ENCODE measurements at regions not wholly inside any gene's neighbourhood (a gene's known extent, or its start where the extent isn't known, plus 50 kb on each side); places are given as distances from the start of the nearest gene placed in this dataset.

GRCh38 chr18:40013001-40013609 is 1941.9 kb upstream of the PIK3C3 start:
- no peak for DNase-seq

- no peak for DNase-seq
Measured at GRCh38 chr18:40011201-40011600, 1943.8 kb upstream of the PIK3C3 start.

- DNase-seq: no peak
Measured at GRCh38 chr18:40006634-40007033, 1948.4 kb upstream of the PIK3C3 start.

GRCh38 chr18:40004246-40004645 is 1950.8 kb upstream of the PIK3C3 start:
- no peak for DNase-seq

GRCh38 chr18:39998317-39998716 is 1956.7 kb upstream of the PIK3C3 start:
- DNase-seq: no peak

- no peak for DNase-seq
Measured at GRCh38 chr18:39994498-39994897, 1960.5 kb upstream of the PIK3C3 start.

GRCh38 chr18:39991696-39992265 is 1963.3 kb upstream of the PIK3C3 start:
- no peak for DNase-seq

- no peak for DNase-seq
Measured at GRCh38 chr18:39990540-39990939, 1964.5 kb upstream of the PIK3C3 start.

- DNase-seq: no peak
Measured at GRCh38 chr18:39976771-39977170, 1978.3 kb upstream of the PIK3C3 start.

GRCh38 chr18:39972521-39972920 is 1982.5 kb upstream of the PIK3C3 start:
- no peak for DNase-seq

- no peak for DNase-seq
Measured at GRCh38 chr18:39969803-39970494, 1985.1 kb upstream of the PIK3C3 start.

- no peak for DNase-seq
Measured at GRCh38 chr18:39966275-39966674, 1988.8 kb upstream of the PIK3C3 start.

- DNase-seq: no peak
Measured at GRCh38 chr18:39962546-39962945, 1992.5 kb upstream of the PIK3C3 start.

GRCh38 chr18:39960550-39960949 is 1994.5 kb upstream of the PIK3C3 start:
- DNase-seq: no peak

- no peak for DNase-seq
Measured at GRCh38 chr18:39959839-39960238, 1995.2 kb upstream of the PIK3C3 start.

GRCh38 chr18:39958876-39959275 is 1996.2 kb upstream of the PIK3C3 start:
- DNase-seq: no peak

- DNase-seq: no peak
Measured at GRCh38 chr18:39952816-39953215, 2002.2 kb upstream of the PIK3C3 start.

GRCh38 chr18:39951142-39951720 is 2003.8 kb upstream of the PIK3C3 start:
- DNase-seq: no peak

GRCh38 chr18:39946623-39947061 is 2008.4 kb upstream of the PIK3C3 start:
- DNase-seq: no peak

GRCh38 chr18:39945076-39945475 is 2010.0 kb upstream of the PIK3C3 start:
- DNase-seq: no peak

- DNase-seq: no peak
Measured at GRCh38 chr18:39942702-39943101, 2012.3 kb upstream of the PIK3C3 start.

- DNase-seq: no peak
Measured at GRCh38 chr18:39938676-39939608, 2016.1 kb upstream of the PIK3C3 start.

- DNase-seq: no peak
Measured at GRCh38 chr18:39935598-39935997, 2019.4 kb upstream of the PIK3C3 start.
